HG03520 (cell line): ENCODE measurements at regions not wholly inside any gene's neighbourhood (a gene's known extent, or its start where the extent isn't known, plus 50 kb on each side); places are given as distances from the start of the nearest gene placed in this dataset.
"Not testable (repeated sequence)": the region's sequence is repeated elsewhere in the genome, so short reads cannot be mapped to it uniquely, and the experiment has no call there.

ENCODE experiments used
- ATAC-seq: cut with Tn5 transposase; IDR thresholded peaks from one replicate; pipeline ENCODE4 v1.9.1; 2021; ENCODE audit warnings: mild to moderate bottlenecking, moderate library complexity; ENCODE audit not compliant: unreplicated experiment

GRCh38 chr4:77437079-77437478 lies 168.5 kb upstream of the CXCL13 start:
- no peak for ATAC-seq

GRCh38 chr4:77438549-77438948 lies 167.1 kb upstream of the CXCL13 start:
- no peak for ATAC-seq

- ATAC-seq = no peak
Observed at GRCh38 chr4:77443941-77444340, 161.7 kb upstream of the CXCL13 start.

GRCh38 chr4:77445823-77446222 lies 159.8 kb upstream of the CXCL13 start:
- ATAC-seq = no peak

GRCh38 chr4:77446601-77447000 lies 159.0 kb upstream of the CXCL13 start:
- no peak for ATAC-seq

- no peak for ATAC-seq
Observed at GRCh38 chr4:77449171-77449570, 156.4 kb upstream of the CXCL13 start.

- ATAC-seq = no peak
Observed at GRCh38 chr4:77450006-77450405, 155.6 kb upstream of the CXCL13 start.

- ATAC-seq = no peak
Observed at GRCh38 chr4:77451530-77451929, 154.1 kb upstream of the CXCL13 start.

GRCh38 chr4:77452117-77452516 lies 153.5 kb upstream of the CXCL13 start:
- not testable (repeated sequence) for ATAC-seq

GRCh38 chr4:77453911-77454310 lies 151.7 kb upstream of the CXCL13 start:
- no peak for ATAC-seq

- ATAC-seq = no peak
Observed at GRCh38 chr4:77454858-77455257, 150.8 kb upstream of the CXCL13 start.

- ATAC-seq = not testable (repeated sequence)
Observed at GRCh38 chr4:77464100-77464499, 141.5 kb upstream of the CXCL13 start.

GRCh38 chr4:77465271-77465670 lies 140.3 kb upstream of the CXCL13 start:
- no peak for ATAC-seq

- no peak for ATAC-seq
Observed at GRCh38 chr4:77466430-77466829, 139.2 kb upstream of the CXCL13 start.

GRCh38 chr4:77471821-77472495 lies 133.7 kb upstream of the CXCL13 start:
- ATAC-seq = no peak

- no peak for ATAC-seq
Observed at GRCh38 chr4:77473509-77473908, 132.1 kb upstream of the CXCL13 start.

GRCh38 chr4:77481856-77482255 lies 123.8 kb upstream of the CXCL13 start:
- ATAC-seq = no peak

GRCh38 chr4:77488882-77489281 lies 116.7 kb upstream of the CXCL13 start:
- ATAC-seq = no peak

- ATAC-seq = peak; percentile 53
Observed at GRCh38 chr4:77493120-77493752, 112.4 kb upstream of the CXCL13 start.

- ATAC-seq = peak; percentile 35
Observed at GRCh38 chr4:77493829-77494551, 111.6 kb upstream of the CXCL13 start.

GRCh38 chr4:77496457-77496856 lies 109.2 kb upstream of the CXCL13 start:
- ATAC-seq = no peak

- no peak for ATAC-seq
Observed at GRCh38 chr4:77500801-77501200, 104.8 kb upstream of the CXCL13 start.
